GM18526 (cell line): ENCODE measurements at regions not wholly inside any gene's neighbourhood (a gene's known extent, or its start where the extent isn't known, plus 50 kb on each side); places are given as distances from the start of the nearest gene placed in this dataset.

Source experiments
- POLR2A ChIP-seq: IDR thresholded peaks from 3 replicates; pipeline ENCODE4 v1.6.1; 2011; ENCODE audit not compliant: insufficient read length; ENCODE audit errors: extremely low read depth

GRCh38 chr2:2879781-2880180, 497.8 kb downstream of the EIPR1 start:
- TF ChIP-seq POLR2A = no peak

DNA sequence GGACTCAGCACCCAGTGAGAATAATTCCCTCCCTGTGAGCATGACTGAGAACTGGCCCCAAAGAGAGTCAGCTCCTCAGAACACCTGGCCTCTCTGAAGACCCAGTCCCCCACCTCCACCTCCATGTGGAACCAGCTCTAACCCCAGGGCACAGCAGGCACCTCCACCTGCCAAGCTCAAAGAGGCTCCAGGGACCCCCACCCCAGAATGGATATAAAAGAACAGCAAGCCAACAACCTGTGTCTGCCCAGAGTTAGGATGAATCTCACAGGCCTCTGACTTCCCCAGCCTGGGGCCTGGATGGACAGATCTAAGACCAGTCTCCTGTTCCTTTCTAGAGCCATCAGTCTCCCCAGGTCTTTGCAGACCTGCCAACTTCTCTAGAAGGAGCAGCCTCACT, 498.5 kb downstream of the EIPR1 start:
- TF ChIP-seq POLR2A = no peak

DNA sequence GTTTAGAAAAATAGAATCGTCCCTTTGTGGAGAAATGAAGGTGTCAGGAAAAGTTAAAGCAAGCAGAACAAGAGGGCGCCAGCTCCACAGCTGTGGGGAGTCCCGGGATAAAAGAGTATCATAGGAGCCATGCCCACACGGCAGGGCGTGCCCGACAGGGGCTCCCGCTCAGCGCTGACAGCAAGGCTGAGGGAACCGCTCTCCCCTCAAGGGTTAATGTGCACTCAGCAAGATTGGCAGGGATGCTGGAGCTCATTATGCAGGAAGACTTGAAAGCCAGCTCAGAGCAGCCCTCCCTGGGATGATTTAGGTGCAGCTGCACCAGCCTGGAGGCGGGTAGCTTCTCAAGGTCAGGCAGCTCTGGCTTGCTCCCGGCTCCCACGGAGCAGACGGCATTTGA, 500.2 kb downstream of the EIPR1 start:
- no peak for TF ChIP-seq POLR2A

DNA sequence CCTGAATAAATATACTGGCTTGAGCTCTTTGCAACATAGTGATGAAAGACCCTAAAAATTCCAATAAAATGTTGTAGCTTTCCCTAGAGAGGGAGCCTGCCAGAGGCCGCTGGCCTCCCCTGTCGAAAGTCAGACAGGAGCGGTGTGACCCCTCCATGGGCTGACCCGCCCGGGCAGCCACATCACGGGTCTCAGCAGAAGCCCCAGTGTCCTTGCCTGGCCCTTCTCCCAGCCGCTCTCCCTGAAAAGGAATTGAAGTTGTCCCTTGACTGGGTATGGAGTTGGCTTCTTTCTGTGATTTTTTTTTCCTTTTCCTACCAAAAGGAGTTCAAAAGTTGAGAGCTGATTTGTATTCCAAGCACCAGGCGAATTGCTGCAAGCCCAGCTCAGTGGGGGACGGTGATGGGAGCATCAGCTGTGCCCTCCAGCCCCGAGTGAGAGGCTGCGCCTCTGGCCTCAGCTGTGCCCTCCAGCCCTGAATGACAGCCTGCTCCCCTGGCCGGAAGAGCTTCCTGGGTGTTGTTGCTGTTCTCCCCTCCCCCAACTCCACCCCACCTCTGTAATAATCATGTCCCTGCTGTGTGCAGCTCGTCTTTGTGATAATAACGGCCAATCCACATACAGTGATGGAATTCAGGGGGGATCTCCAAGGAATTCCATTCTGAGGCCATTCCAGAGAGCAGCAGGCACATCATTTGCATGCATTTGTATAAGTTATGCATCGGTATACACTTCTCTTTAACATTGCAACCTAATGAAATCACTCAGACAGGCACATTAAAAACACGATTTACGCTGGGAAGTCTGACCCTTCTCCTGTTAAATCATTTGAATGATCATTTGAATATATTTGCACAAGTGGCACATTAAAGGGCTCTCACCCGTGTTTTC, 501.0 kb downstream of the EIPR1 start:
- TF ChIP-seq POLR2A = no peak

DNA sequence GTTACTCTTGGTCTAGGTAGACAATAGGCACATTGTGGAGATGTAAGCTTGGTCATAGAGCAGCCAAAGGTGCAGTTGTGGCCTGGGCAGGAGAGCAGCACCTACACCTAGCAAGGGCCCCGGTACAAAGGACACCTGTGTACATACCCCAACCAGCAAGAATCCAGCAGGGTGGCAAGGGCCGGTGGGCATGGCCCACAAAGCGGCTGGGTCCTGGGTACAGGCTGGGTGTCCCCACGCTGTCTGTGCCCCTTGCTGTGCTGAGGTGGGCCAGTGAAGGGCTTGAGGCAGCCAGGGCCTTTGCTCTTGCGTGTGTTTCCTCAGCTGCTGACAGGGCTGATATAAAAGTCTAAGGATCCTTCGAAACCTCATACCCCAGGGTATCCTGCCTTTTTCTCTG, 501.8 kb downstream of the EIPR1 start:
- TF ChIP-seq POLR2A = no peak

GRCh38 chr2:2875296-2875695, 502.3 kb downstream of the EIPR1 start:
- no peak for TF ChIP-seq POLR2A

DNA sequence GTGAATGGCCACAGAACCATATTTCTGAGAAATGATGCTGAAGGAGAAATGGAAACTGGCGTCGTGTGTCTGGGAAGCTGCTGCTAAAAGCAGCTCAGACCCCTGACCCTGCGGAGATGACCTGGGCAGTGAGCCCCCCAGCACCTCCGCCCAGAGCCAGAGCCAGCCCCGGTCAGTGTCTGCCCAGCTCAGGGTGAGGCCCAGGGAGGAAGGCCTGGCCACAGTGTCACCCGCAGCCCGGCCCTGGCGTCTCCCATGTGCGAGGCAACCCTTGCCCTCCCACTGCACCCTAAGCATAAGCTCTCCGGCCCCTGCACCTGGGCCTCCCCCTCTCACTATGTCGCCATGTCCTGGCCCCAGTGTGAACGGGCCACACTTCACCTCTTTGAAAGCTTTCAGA, 502.8 kb downstream of the EIPR1 start:
- no peak for TF ChIP-seq POLR2A

- no peak for TF ChIP-seq POLR2A
These were observed 503.3 kb downstream of the EIPR1 start for GRCh38 chr2:2874341-2874740.

GRCh38 chr2:2873450-2873811, 504.2 kb downstream of the EIPR1 start:
- no peak for TF ChIP-seq POLR2A

GRCh38 chr2:2872713-2873449, 504.7 kb downstream of the EIPR1 start:
- no peak for TF ChIP-seq POLR2A

DNA sequence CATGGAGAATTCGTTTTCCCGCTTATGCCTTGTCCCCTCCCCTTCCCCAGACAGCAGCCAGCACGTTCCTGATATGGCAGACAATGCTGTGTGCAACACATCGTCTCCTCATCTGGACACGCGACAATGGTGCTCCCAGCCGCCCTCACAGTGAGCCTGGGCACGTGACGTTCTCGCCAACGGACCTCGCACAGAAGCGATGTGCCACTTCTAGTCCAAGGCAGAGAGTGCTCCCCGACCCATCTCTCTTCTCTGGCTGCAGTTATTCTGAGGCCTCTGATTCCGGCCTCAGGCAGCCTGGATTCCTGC, 505.4 kb downstream of the EIPR1 start:
- no peak for TF ChIP-seq POLR2A

GRCh38 chr2:2871480-2872308, 505.9 kb downstream of the EIPR1 start:
- TF ChIP-seq POLR2A = no peak

DNA sequence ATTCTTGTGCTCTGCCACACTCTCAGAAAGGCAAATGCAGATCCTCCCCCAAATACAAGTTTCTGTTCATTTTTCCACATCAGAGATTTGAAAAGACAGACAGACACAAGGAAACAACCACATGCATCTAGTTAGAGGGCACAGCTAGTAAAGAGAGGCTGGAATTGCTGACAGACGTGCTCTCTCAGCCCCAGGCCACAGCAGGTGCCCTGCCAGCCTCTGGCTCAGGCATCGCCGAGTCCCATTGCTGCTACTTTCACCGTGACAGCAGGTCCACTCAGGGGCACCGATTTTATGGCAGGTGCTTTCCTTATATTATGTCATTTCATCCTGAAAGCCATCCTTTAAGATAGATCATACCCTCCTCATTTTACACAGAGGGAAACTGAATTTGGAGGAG, 507.5 kb downstream of the EIPR1 start:
- TF ChIP-seq POLR2A = no peak

- TF ChIP-seq POLR2A = no peak
These were observed 508.1 kb downstream of the EIPR1 start for GRCh38 chr2:2869553-2869952.

DNA sequence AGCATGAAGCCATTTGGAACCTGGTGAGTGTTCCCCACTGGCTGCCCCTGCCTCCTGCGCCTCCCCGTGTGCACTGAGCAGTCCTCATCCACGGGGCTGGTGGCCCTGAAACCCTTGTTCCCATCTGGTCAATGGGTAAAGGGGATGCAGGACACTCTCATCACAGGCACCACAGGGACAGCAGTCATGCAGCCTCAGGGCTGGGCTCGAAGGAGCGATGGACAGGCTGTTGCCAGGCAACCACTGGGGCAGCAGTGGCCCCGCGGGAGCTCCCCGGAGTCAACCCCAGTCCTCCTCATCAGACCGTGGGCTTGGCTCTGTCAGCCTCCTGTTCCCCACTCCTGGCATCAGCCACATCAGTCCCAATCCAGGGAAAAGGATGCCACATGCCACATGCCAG, 509.5 kb downstream of the EIPR1 start:
- TF ChIP-seq POLR2A = no peak
